ENCODE measurements at regions not wholly inside any gene's neighbourhood (a gene's known extent, or its start where the extent isn't known, plus 50 kb on each side); places are given as distances from the start of the nearest gene placed in this dataset. TPM values are rescaled to one million over a fixed set of nuclear protein-coding genes. Genes with fewer than 3 reads are reported as not detected.
"Not testable (repeated sequence)": the region's sequence is repeated elsewhere in the genome, so short reads cannot be mapped to it uniquely, and the experiment has no call there.

GRCh38 chr5:107724642-107725041 is 53.9 kb upstream of the EFNA5 start:
- WGBS, 2 experiments (ENCODE audit: low coverage in 1 of 2, low lambda C conversion rate in 2 of 2, missing lambda C conversion rate in 2 of 2) = 56 to 70% methylated on average over 13 to 26 of the region's 26 CpGs
- DNase-seq = no peak
- H3K4me2 ChIP-seq (ENCODE audit: unreplicated experiment) = peak overlapping the region; percentile 11
- TF ChIP-seq EZH2phosphoT487 (IDR thresholded peaks at IDR 0.05; ENCODE audit: insufficient read depth, low read depth) = no peak
- no peak for TF ChIP-seq EZH2 (IDR thresholded peaks at IDR 0.05; ENCODE audit: insufficient read depth, poor library complexity, severe bottlenecking)
- H3K36me3 ChIP-seq (ENCODE audit: low read depth) = no peaks in the 10 kb centered on the region
- no peaks in the 10 kb centered on the region for H3K27me3 ChIP-seq (replicated peaks; ENCODE audit: insufficient read depth)
- H3K9me3 ChIP-seq (ENCODE audit: low read depth) = no peaks in the 10 kb centered on the region
- peak overlapping the region; percentile 29; the same call in 1 of the 2 replicates for H2AFZ ChIP-seq
- no peak overlapping the region for H3K9ac ChIP-seq
- H3K4me3 ChIP-seq = peak overlapping the region; percentile 35
- H3K79me2 ChIP-seq (ENCODE audit: insufficient read depth) = no peaks in the 10 kb centered on the region
- no peak overlapping the region for H3K27ac ChIP-seq
- in situ Hi-C loops (cut with MboI) = no loop called here
- H3K4me1 ChIP-seq (ENCODE audit: insufficient read depth) = no peaks in the 10 kb centered on the region
- H3K9me2 ChIP-seq (ENCODE audit: insufficient read depth) = no peaks in the 10 kb centered on the region
- no peaks in the 10 kb centered on the region for H3F3A ChIP-seq (ENCODE audit: insufficient read depth)
- H4K20me1 ChIP-seq (ENCODE audit: insufficient read depth) = no peaks in the 10 kb centered on the region

DNA sequence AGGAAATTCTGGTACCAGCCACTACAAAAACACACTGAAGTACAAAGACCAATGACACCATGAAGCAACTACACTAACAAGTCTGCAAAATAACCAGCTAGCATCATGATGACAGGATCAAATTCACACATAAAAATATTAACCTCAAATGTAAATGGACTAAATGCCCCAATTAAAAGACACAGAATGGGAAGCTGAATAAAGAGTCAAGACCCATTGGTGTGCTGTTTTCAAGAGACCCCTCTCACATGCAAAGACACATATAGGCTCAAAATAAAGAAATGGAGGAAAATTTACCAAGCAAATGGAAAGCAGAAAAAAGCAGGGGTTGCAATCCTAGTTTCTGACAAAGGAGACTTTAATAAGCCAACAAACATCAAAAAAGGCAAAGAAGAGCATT is 50.5 kb upstream of the EFNA5 start:
- H2AFZ ChIP-seq; H3K27ac ChIP-seq; H3K9me2 ChIP-seq (ENCODE audit: insufficient read depth); H3K9me3 ChIP-seq (ENCODE audit: low read depth); H3K4me1 ChIP-seq (ENCODE audit: insufficient read depth); DNase-seq; H3K4me2 ChIP-seq (ENCODE audit: unreplicated experiment); H3K9ac ChIP-seq; H3K79me2 ChIP-seq (ENCODE audit: insufficient read depth); H3F3A ChIP-seq (ENCODE audit: insufficient read depth); in situ Hi-C loops (cut with MboI); H3K4me3 ChIP-seq; H3K36me3 ChIP-seq (ENCODE audit: low read depth); H4K20me1 ChIP-seq (ENCODE audit: insufficient read depth); H3K27me3 ChIP-seq (replicated peaks; ENCODE audit: insufficient read depth): not testable (repeated sequence)

Small RNA genes in the stretch of these regions (small RNA-seq; reads per million reads assigned to genes)
- gene RN7SL782P (ENCODE audit: low read depth, low replicate concordance) = not detected

Data from GM23248 (cell line).